RKO (cell line): ENCODE measurements at regions not wholly inside any gene's neighbourhood (a gene's known extent, or its start where the extent isn't known, plus 50 kb on each side); places are given as distances from the start of the nearest gene placed in this dataset.

Experiments used
- DNase-seq: peaks from one replicate; pipeline ENCODE4 v3.0.0-alpha.2; 2016; ENCODE audit warnings: low spot score

DNA sequence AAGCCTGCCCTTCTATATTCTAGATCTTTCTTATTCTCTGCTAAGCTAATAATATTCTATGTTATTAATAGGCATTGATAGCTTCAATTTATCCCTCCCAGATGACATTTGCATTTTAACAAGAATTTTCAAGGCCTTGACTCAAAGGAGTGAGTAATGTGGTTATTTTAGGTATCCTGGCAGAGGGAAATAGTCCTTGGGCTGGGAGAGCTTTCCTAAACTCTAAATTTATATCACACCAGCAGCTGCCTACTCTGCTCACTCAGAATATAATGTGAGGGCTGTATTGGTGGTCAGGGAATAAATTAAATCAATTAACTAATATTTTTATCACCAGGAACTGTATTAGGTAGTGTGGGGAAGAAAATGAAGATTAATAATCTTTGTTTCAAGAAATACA is 74.8 kb upstream of the ADAM23 start:
- no peak for DNase-seq

DNA sequence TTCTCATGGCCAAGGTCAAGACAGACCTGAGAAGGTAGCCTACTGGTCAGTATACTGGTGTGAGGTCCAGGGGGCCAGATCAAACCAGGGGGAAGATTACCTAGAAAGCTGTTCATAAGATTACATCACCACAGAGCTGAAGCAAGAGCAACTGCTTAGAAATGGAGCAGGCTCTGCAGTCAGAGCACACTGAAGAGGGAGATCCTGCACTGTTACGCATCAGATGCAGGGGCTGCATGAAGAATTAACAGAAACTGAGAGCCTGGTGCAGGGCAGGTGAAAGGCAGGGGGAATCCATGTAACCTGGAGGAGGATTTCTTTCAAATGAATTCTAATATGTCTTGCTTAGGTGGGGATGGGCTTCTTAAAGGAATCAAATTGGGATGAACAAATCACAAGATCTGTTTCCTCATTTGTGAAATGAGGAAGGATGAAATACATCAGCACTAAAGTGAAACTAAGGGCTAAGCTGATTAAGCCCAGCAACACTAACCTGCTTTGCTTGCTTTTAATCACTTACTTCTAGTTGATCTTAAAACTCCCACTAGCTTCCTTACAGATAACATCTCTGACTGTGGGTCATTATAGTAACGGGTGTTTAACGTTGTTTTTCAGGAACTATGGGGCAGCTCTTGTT is 74.3 kb upstream of the ADAM23 start:
- DNase-seq, result no peak

DNA sequence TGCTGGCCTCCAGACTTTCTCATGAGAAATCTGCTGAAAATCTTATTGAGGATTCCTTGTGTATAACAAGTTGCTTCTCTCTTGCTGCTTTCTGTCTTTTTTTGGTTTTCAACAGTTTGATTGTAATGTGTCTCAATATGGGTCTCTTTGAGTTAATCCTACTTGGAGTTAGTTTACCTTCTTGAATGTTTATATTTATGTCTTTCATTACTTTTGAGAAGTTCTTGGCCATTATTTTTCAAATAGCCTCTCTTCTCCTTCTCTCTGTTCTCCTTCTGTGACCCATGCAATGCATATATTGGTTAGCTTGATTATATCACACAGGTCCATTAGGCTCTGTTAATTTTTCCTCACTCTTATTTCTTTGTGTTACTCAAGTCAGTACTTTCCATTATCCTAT is 67.4 kb upstream of the ADAM23 start:
- no peak for DNase-seq

GRCh38 chr2:206378835-206379234 is 64.5 kb upstream of the ADAM23 start:
- DNase-seq, result no peak

DNA sequence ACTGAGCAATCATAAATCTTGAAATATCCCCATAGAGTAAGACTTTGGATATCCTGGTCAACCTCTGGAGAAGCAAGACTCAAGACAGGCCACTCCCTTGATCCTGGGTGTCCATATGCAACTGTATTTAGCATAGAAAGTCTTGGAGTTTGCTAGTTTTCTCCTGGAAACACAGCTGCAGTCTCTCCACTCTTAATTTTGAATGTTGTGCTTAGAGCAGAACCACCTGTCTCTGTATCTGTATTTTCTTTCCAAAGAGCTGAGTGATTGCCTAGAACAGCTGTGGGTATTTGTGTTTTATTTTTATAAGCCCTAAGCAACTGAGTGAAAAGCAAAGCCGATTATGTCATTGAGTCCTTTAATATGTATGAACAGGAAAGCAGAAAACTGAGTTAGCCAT is 64.1 kb upstream of the ADAM23 start:
- DNase-seq, result no peak

DNA sequence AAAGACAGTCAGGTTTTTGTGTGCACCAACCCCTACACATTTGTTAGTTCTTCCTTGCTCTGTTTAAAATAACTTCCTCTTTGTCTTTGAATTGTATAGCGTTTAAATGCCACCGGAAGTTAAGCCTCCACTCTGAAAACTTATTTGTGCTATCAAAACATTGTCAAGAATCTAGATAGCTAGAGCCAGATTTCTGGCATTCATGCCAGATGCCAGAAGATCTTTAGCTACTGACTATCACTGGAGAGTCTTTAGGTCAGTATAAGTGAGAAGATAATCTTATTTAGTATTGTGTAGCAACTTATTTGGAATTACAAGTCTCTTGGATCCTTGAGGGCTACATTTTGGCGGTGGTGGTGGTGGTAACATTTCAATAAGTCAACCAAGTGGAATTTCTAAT is 63.4 kb upstream of the ADAM23 start:
- no peak for DNase-seq

DNA sequence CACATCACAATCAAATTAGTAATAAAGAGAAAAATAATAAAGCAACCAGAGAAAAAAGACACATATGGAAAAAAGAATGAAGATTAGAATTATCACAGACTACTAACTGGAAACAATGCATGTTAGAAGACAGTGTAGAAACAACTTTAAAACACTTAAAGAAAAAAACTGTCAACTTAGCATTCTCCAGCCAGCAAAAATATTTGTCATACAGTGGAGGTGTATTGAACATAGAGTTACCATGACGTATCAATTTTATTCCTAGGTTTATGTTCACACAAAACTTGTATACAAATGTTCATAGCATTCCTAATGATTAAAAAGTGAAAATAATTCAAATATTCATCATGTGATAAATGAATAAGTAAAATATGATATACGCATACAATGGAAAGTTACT is 61.5 kb upstream of the ADAM23 start:
- no peak for DNase-seq

DNA sequence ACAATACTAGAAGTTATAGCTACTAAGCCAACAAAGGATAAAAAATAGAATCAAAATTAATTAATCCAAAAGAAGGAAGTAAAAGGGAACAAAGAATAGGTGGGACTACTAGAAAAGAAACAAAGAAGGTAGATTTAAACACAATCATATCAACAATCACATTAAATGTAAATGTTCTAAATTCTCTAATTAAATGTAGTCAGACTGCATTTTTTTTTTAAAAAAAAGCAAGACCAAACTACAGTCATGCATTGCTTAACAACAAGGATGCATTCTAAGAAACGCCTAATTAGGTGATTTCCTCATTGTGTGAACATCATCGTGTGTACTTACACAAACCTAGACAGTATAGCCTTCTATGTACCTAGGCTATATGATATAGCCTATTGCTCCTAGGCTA is 59.7 kb upstream of the ADAM23 start:
- no peak for DNase-seq

- DNase-seq, result no peak
These were observed 55.5 kb upstream of the ADAM23 start for GRCh38 chr2:206387808-206388207.

DNA sequence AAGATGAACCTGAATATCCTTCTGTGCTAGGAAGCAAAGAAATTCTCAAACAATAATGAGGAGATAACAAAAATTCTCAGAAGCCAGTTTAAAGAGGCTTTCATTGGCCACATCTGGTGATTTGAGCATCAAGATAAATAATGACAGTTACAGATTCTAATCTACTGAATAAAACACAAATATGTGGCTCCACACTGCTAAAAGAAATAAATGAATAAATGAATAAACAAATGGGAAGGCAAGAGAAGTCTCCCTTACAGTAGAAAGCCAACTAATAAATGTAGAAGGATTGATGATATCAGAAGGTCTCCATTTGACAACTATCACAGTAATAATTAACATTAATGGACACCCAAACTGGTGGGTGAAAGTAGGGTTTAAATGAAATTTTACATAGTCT is 54.6 kb upstream of the ADAM23 start:
- DNase-seq, result no peak

DNA sequence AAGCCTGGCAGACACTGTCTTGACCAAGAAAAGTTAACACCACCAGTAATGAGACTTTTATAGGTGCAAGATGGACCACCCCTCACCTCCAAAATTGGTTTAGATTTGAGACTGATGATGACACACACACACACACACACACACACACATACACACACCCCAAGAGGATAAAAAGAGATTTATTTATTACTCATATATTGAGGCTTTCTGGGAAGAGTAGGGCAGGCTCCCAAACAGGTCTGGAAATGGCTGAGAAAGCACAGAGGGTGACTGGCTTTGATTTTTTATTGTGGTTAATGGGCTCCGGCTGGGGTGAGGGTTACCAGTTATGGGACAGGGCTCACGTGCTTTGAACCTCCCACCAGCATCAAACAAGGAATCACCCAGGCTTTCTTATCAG is 54.2 kb upstream of the ADAM23 start:
- no peak for DNase-seq

DNA sequence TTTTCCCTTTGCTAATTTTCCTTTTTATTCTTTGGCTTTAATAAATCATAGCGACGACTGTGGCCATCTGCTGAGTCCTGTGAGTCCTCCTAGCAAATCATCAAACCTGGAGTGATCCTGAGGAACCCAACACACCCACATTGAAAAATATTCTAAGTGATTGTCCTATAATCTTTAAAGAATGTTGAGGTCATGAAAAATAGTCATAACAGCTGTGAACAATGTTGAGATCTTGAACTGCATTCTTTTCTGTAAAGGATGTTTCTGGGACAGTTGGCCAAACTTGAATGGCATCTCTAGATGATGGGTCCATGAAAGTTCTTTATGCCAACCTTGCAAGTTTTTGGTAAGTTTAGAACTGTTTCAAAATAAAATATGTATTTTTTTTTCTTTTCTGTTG is 53.2 kb upstream of the ADAM23 start:
- DNase-seq, result no peak

- peak; percentile 78 for DNase-seq
These were observed 51.2 kb upstream of the ADAM23 start for GRCh38 chr2:206392118-206392517.
